ENCODE measurements at regions not wholly inside any gene's neighbourhood (a gene's known extent, or its start where the extent isn't known, plus 50 kb on each side); places are given as distances from the start of the nearest gene placed in this dataset.

DNA sequence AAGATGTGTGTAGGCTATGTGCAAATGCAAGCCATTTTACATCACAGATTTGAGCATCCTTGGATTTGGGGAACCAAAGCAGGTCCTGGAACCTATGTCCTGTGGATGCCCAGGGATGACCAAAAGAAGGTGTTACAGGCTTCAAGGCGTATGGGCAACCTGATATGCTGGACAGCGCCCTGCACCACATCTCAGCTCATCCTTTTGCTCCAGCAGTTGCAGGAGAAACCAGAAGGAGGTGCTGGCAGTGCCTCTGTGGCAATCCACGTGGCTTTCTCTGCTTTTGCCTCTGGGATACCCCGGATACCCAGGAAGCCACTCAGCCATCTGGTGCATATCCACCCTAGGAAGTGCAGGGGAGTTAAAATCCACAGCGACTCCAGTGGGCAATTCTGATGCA is 110.3 kb upstream of the VSTM2B start:
- TF ChIP-seq, protein P1, sequence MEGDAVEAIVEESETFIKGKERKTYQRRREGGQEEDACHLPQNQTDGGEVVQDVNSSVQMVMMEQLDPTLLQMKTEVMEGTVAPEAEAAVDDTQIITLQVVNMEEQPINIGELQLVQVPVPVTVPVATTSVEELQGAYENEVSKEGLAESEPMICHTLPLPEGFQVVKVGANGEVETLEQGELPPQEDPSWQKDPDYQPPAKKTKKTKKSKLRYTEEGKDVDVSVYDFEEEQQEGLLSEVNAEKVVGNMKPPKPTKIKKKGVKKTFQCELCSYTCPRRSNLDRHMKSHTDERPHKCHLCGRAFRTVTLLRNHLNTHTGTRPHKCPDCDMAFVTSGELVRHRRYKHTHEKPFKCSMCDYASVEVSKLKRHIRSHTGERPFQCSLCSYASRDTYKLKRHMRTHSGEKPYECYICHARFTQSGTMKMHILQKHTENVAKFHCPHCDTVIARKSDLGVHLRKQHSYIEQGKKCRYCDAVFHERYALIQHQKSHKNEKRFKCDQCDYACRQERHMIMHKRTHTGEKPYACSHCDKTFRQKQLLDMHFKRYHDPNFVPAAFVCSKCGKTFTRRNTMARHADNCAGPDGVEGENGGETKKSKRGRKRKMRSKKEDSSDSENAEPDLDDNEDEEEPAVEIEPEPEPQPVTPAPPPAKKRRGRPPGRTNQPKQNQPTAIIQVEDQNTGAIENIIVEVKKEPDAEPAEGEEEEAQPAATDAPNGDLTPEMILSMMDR (IDR thresholded peaks at IDR 0.05): no peak
- TF ChIP-seq POLR2AphosphoS5 (IDR thresholded peaks at IDR 0.05): no peak
- TF ChIP-seq POLR2A (IDR thresholded peaks at IDR 0.05): no peak
- TF ChIP-seq EP300 (IDR thresholded peaks at IDR 0.05): no peak
